Progenitor cell of endocrine pancreas (in vitro differentiated cells): ENCODE measurements at regions not wholly inside any gene's neighbourhood (a gene's known extent, or its start where the extent isn't known, plus 50 kb on each side); places are given as distances from the start of the nearest gene placed in this dataset.
"Not testable (repeated sequence)": the region's sequence is repeated elsewhere in the genome, so short reads cannot be mapped to it uniquely, and the experiment has no call there.

ENCODE experiments used
- DNase-seq: peaks from one replicate; pipeline ENCODE4 v3.0.0; 2021; ENCODE audit warnings: low spot score; ENCODE audit not compliant: unreplicated experiment
- H3K27ac Mint-ChIP-seq: 2 replicates; pipeline ENCODE4 v1.8.0; 2021; ENCODE audit warnings: mild to moderate bottlenecking, moderate library complexity, mixed read lengths
- H3K27me3 Mint-ChIP-seq: 2 replicates; pipeline ENCODE4 v1.8.0; 2021; ENCODE audit warnings: mixed read lengths
- H3K36me3 Mint-ChIP-seq: 2 replicates; pipeline ENCODE4 v1.8.0; 2022; ENCODE audit warnings: mixed read lengths; ENCODE audit not compliant: insufficient read depth
- H3K4me1 Mint-ChIP-seq: 2 replicates; pipeline ENCODE4 v1.8.0; 2021; ENCODE audit warnings: low read depth, mixed read lengths
- H3K4me3 Mint-ChIP-seq: 2 replicates; pipeline ENCODE4 v1.8.0; 2021; ENCODE audit warnings: low read depth, mild to moderate bottlenecking, moderate library complexity, mixed read lengths
- H3K9me3 Mint-ChIP-seq: 2 replicates; pipeline ENCODE4 v1.8.0; 2021; ENCODE audit warnings: low read depth, mixed read lengths
- CTCF ChIP-seq: fragments of 200-600 bp; sonication (generic); IDR thresholded peaks from one replicate; pipeline ENCODE4 v1.5.0; 2021; ENCODE audit warnings: antibody characterized with exemption, mild to moderate bottlenecking; ENCODE audit not compliant: unreplicated experiment

- no peak overlapping the region for H3K27ac Mint-ChIP-seq
- DNase-seq, result no peak
- peaks cover 14% of the 10 kb centered on the region for H3K4me1 Mint-ChIP-seq
- H3K36me3 Mint-ChIP-seq, result no peaks in the 10 kb centered on the region
- H3K4me3 Mint-ChIP-seq, result no peak overlapping the region
- no peaks in the 10 kb centered on the region for H3K9me3 Mint-ChIP-seq
- TF ChIP-seq CTCF, result no peak
- H3K27me3 Mint-ChIP-seq, result peaks cover 32% of the 10 kb centered on the region
Observed at GRCh38 chr10:117819304-117819703, 227.4 kb downstream of the RAB11FIP2 start.

GRCh38 chr10:117823980-117824379, 222.8 kb downstream of the RAB11FIP2 start:
- H3K27me3 Mint-ChIP-seq, result peaks cover 57% of the 10 kb centered on the region
- H3K27ac Mint-ChIP-seq, result no peak overlapping the region
- no peaks in the 10 kb centered on the region for H3K36me3 Mint-ChIP-seq
- no peaks in the 10 kb centered on the region for H3K9me3 Mint-ChIP-seq
- DNase-seq, result no peak
- TF ChIP-seq CTCF, result no peak
- H3K4me1 Mint-ChIP-seq, result peaks cover 14% of the 10 kb centered on the region
- no peak overlapping the region for H3K4me3 Mint-ChIP-seq

- H3K4me1 Mint-ChIP-seq, result peaks cover 2% of the 10 kb centered on the region
- no peak overlapping the region for H3K27ac Mint-ChIP-seq
- TF ChIP-seq CTCF, result no peak
- no peak for DNase-seq
- no peak overlapping the region for H3K4me3 Mint-ChIP-seq
- H3K9me3 Mint-ChIP-seq, result no peaks in the 10 kb centered on the region
- no peaks in the 10 kb centered on the region for H3K36me3 Mint-ChIP-seq
- H3K27me3 Mint-ChIP-seq, result peaks cover 68% of the 10 kb centered on the region
Observed at GRCh38 chr10:117830205-117830604, 216.5 kb downstream of the RAB11FIP2 start.

- TF ChIP-seq CTCF, result no peak
- Mint-ChIP-seq H3K4me3 (no peak overlapping the region), H3K4me1 (peaks cover 2% of the 10 kb centered on the region)
Observed at GRCh38 chr10:117830787-117831212, 215.9 kb downstream of the RAB11FIP2 start.

GRCh38 chr10:117838500-117839498, 207.9 kb downstream of the RAB11FIP2 start:
- Mint-ChIP-seq H3K27ac (peak overlapping the region; percentile 92), H3K4me3 (peak overlapping the region; percentile 77), H3K27me3 (peaks cover 27% of the 10 kb centered on the region)
- H3K9me3 Mint-ChIP-seq, DNase-seq, H3K4me1 Mint-ChIP-seq, H3K36me3 Mint-ChIP-seq: not testable (repeated sequence)

More at GRCh38 chr10:117830787-117831212, 215.9 kb downstream of the RAB11FIP2 start:
- H3K27me3 Mint-ChIP-seq, result peaks cover 62% of the 10 kb centered on the region
- no peak for DNase-seq
- no peak overlapping the region for H3K27ac Mint-ChIP-seq
- no peaks in the 10 kb centered on the region for H3K36me3 Mint-ChIP-seq
- H3K9me3 Mint-ChIP-seq, result no peaks in the 10 kb centered on the region

- not testable (repeated sequence) for H3K36me3 Mint-ChIP-seq, H3K4me3 Mint-ChIP-seq, H3K27ac Mint-ChIP-seq, DNase-seq, H3K4me1 Mint-ChIP-seq, H3K9me3 Mint-ChIP-seq
- peaks cover 34% of the 10 kb centered on the region for H3K27me3 Mint-ChIP-seq
Observed at GRCh38 chr10:117856426-117856825, 190.3 kb downstream of the RAB11FIP2 start.
